GM21723 (cell line): ENCODE measurements at regions not wholly inside any gene's neighbourhood (a gene's known extent, or its start where the extent isn't known, plus 50 kb on each side); places are given as distances from the start of the nearest gene placed in this dataset.

ENCODE experiments used
- ATAC-seq: cut with Tn5 transposase; IDR thresholded peaks from one replicate; pipeline ENCODE4 v1.9.1; 2021; ENCODE audit warnings: mild to moderate bottlenecking, moderate library complexity; ENCODE audit not compliant: unreplicated experiment

DNA sequence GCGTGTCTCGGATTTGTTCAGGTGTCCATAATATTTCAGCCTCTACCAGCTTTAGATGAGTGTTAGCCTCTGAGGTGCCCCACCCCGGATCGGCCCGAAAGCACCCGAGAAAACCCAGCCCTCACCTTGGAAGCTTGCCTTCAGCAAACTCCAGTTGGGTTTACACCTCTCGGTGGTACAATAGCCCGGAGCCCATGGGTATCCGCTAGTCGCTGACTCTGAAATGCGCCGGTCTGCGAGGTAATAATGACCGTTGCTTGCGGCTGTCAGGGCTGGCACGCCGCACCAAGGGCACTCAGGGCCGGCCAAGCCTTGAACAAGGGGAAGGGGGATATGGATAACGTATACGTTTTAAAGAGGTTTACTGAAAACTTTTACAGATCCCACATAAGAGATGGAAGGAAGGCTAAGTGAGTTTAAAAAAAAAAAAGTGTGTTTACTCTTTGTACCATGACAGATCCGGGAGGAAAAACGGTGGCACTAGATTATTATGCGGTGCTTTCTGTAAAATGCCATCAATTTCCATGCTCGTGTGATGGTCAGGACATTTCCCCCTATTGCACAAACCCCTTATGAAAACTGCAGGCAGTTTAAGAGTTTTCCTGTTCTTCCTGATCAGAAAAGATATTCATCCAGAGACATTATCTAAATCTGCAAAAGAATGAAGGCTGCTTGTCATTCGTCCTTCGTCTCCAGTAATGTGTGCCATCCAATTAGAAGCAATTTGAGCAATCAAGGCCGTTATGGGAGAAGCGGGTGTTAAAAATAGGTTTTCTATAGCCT, 124.2 kb downstream of the TMEM161B start:
- ATAC-seq, result no peak

DNA sequence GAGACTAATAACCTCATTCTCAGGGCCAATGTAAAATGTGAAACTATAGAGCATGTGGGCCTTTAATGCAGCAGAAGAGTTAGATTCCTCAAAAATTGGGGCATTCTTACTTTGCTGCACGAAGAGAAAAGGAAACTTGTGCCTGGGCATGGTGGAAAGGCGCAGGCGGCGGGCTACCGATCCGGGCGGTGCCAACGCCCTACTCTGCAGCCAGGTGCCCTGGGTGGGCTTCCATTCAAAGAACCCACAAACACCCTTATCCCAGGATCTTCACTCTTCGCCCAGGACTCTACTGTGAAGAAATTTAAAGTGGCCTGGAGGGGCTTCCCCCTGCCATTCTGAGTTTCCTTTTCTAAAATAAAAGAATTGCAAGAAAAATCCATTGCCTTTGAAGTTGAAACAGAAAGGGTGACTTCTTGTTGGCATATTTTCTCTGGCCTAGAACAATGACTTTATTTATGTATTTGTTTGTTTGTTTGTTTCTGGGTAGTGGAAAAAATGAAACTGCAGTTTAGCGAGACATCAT, 124.9 kb downstream of the TMEM161B start:
- no peak for ATAC-seq

DNA sequence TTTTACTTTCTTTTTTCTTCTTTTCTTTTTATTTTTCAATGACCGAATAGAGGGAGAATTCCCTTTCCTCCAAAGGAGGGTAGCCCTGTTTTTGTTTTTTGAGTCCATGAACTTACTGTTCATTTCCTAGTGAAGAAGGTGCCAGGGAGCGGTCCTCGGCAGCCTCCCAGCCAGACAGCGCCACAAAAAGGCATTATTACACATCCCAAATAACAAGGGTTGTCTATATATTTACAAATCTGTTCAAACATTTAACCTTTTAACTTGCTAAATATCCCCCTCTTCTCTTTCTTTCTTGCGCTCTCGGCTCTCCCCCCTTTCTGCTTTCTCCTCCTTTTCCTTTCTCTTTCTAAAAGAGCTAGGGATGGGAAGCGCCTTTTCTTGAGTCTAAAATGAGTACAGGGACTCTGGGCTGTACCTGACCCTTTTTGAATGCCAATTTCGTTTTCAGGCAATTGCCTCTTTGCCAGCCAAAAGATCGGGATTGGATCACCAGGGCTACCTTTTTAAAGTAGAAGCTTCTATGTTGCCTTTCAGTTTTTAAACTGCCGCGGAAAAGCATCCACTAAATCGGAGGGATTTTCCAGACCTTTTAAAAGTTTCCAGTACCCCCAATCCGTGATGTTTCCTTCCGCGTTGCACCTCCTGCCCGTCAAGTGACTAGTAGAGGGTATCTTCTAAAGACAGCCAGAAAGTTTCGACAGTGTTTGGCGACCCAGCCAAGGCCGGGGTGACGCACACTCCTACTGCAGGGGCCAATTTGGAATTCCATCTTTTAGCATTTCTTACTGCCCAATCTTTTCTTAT, 125.6 kb downstream of the TMEM161B start:
- ATAC-seq, result no peak

DNA sequence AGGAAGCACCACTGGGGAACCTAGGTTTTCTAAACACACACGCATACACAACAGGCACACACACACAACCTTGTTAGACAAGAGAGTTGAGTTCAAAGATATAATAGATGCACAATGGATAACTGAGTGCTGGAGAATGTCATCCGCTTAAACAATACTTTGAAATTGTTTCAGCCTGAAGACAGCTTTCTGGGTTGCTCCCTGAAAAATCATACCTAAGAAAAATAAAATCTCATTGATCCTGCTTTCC, 126.1 kb downstream of the TMEM161B start:
- no peak for ATAC-seq

DNA sequence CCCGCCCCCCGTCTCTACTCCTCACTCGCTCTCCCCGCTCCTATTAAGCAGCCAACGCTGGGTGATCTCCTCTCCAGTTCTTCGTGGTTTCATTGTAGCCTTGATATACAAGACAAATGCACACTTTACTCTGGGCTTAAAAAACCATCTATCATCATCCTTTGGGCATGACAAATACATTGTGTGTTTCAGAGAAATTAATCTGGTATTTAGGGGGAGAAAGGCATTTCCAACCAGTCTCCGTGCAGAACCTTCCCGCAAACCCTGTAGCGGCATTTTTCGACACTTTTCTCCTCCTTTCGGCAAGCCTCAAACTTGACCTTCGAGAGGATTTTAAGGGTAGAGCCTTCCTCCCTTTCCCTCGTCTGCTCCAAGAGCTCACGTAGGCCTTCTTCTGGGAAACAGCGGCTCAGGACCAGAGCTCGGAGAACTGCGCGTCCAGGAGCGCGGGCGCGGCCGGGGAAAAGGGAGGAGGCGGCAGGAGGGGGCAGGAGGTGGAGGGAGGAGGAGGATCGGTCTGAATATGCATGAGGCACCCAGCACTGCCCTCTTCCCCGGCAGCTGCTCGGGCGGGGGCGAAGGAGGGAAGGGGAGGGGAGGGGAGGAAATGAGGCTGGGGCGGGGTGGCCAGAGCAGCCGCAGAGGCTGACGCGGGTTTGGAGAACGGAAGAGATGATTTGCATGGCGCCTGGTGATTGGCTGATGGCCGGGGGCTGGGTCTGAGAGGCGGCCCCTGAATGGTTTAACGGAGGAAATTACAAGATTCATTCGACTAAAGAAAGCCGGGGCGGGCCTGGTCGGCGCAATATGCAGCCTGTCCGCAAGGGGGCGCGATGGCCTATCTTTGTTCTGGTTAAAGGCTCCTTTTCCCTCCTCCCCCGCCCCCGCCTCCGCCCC, 127.5 kb downstream of the TMEM161B start:
- ATAC-seq, result peak; percentile 97

DNA sequence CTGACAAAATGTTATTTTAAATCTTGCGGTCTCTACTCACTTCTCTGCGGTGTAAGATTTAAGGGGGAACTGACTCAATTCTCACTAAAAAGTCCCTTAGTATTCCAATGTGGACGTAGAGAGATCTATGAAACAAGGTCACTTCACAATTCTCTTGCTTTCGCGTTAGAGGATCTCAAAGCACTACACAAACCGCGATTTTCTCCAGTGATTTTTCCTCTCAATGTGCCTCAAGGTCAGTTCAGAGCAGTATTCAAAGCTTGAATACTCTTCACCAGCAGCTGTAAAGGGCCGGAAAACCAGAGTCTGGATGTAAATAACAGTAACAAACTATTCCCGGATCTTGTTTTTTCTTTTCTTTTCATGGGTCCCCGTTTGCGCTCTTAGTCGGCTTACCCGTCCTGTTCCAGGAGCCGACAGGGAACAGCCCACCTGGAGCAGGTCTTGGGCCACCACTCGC, 128.2 kb downstream of the TMEM161B start:
- no peak for ATAC-seq

DNA sequence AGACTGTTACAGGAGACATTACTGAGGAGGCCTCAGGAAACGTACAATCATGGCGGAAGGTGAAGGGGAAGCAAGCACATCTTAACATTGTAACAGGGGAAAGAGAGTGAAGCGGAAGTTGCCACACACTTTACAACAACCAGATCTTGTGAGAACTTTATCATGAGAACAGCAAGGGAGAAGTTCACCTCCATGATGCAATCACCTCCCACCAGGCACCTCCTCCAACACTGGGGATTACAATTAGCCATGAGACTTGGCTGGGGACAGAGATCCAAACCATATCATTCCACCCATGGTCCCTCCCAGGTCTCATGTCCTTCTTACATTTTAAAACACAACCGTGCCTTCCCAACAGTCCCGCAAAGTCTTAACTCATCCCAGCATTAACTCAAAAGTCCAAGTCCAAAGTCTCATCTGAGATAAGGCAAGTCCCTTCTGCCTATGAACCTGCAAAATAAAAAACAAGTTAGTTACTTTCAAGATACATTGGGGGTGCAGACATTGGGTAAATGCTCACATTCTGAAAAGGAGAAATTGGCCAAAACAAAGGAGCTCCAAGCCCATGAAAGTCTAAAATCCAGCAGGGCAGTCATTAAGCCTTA, 138.3 kb downstream of the TMEM161B start:
- no peak for ATAC-seq

DNA sequence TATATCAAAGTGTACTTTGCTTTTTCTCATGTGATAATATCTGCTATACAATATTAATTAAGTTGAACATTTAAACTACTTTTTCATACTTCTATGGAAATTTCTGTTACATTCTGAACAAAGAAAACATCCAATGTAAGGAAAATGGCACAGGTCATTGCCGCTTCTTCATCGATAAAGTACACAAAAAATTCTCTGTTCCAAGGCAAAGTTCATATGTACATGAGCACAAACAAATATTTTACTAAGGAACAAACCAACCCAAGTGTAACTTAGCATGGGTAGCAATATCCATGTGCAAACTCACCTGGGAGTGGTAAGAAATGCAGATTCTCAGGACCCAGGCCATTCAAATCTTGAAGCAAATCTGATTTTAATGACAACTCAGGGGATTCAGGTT, 139.8 kb downstream of the TMEM161B start:
- no peak for ATAC-seq

DNA sequence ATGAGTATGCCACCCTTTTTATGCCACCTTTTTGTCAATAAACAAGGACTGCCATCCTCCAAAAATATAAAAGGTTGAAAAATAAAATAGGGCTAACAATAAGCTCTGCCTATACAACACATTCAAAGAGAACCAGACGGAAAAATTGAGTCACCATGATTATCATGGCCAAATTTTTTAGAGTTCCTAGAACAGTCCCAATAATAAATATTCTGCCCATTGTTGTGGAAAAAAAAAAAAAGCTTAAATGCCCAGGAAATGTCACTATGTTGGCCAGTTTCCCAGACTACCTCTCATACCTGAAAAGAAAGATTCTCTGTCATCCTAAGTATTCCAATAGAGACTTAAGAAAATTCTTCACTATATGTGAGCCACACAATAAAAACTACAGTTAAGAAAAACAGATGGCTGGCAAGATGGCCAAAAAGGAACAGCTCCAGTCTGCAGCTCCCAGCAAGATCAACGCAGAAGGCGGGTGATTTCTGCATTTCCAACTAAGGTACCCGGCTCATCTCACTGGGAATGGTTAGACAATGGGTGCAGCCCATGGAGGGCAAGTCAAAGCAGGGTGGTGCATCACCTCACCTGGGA, 149.0 kb downstream of the TMEM161B start:
- ATAC-seq, result no peak

DNA sequence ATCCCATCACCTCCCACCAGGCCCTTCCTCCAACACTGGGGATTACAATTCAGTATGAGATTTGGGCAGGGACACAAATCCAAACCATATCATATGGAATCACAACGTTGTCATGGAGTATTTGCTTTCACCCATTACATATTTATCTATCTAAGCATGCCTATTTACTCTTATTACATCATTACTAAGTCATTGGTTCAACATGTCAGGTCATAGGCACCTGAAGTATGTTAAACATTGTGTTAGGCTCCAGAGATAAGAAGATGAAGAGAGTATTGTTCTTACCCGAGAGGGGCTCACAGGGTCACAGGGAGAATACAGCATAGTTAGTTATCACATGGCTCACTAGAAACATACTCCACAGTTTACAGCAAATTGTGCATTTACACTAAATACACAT, 150.5 kb downstream of the TMEM161B start:
- ATAC-seq, result no peak

DNA sequence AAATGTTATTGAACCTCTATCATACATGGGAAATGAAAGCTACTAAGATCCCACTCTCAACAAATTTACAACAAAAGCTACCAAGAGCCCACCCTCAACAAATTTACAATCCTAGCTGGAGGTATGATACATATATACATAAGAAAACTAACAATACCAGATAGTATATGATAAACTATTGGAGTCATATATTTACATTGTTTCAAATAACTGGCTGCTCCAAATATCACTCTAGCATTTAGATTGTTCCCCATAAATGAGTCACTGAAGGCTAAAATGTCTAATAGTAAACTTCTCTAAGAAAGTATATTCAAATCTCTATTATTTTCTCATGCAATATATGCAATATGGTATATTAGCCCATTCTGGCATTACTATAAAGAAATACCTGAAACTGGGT, 151.1 kb downstream of the TMEM161B start:
- no peak for ATAC-seq

DNA sequence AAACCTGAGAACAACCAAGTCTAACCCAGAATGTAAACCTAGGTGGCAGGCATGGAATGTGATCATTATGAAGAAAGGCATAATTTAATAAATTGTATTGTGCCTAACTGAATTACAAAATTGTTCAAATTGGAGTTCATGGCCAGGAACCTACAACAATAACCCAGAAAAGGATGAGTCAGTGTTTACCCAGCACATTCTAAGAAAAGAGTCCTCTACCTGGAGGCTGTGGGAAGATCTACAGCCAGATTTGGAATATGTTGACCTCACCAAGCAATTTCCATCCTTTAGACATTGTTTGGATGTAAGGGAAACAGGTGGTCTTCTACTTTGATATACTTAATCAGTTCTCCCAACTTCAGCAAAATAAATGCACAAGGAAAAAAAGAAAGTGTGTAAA, 152.2 kb downstream of the TMEM161B start:
- no peak for ATAC-seq

DNA sequence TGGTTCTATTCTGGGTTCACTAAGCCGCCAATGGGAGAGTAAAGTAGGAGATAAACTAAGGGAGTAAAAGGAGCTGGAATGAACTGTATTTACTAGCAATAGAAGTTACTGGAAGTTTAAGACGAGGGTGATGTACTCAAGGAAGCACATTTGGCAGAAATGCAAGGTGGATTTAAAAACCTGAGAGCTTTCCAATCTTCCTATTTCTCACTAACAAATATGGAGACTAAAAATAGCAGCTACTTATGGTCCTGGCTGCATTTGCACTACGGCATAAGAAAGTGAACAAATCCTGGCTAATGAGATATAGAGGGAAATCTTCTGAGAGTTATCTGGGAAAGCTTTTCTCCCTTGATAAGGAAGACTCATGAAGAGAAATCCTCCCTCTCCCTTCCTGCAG, 153.4 kb downstream of the TMEM161B start:
- ATAC-seq, result no peak

DNA sequence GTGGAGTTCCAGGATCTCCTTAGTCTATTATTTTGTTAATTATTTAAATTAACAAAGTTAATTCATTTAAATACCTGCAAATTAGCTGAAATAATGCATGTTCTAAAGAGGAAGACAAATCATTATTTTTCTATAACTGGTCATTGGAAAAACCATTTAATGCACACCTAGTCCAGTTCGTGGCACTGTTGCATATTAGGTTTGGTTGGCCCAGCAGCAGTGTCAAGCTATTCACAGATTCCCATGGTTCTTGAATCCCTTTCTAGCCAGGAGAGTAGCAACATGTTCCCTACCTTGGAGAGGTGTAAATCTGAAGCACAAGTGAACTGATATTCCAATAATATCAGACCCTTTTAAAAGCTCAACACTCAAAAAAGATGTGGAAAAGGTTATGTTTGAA, 155.2 kb downstream of the TMEM161B start:
- ATAC-seq, result no peak

DNA sequence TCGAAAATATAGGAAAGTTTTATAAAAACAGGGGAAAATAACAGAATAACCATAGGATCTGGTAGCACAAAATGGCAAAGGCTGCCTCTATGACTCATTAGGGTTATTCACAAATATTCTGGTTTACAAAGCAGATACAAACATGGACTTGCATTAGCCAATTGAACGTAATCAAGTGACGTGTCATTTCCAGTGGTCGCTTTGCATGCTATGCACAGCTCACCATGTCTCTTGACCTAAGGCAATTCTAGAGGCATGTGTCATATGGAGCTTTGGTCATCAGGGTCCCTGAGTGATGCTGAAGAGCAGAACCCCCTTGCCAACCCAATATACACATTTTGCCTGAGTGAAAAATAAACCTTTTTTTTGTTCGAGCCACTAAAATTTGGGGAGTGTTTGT, 158.8 kb downstream of the TMEM161B start:
- ATAC-seq, result no peak

DNA sequence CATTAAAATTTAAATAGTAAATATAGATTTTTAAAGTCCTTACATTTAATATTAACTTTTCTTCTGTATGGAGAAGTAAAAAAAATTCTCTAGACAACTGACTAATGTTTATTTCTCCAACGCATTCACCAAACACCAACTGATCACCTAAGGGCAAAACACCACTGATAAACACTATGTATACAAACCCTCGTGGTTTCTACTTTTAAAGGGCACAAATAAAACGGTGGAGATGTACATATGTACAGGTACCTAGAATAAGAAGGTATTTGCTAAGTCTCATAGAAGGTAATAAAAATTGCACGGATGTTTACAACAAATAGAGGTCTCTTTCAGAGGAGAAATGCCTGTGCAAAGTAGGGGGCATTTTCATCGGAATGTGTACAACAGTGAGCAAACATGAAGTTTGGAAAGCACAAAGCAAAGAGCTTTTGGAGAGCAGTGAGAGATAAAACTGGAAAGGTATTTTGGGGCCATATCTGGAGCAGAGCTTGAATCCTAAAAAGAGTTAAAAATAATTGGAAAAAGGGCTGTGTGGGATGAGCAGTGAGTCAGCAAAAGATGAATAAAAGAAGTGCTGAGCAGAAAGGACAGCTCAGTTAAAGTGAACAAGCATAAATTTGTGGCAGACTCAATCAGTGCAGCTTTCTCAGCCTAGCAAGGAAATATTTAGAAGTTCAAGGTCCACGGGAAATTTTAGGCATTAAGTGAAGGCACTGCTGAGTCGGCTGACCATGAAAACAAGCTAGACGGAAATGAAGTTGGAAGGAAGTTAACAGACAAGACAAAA, 160.0 kb downstream of the TMEM161B start:
- ATAC-seq, result no peak

DNA sequence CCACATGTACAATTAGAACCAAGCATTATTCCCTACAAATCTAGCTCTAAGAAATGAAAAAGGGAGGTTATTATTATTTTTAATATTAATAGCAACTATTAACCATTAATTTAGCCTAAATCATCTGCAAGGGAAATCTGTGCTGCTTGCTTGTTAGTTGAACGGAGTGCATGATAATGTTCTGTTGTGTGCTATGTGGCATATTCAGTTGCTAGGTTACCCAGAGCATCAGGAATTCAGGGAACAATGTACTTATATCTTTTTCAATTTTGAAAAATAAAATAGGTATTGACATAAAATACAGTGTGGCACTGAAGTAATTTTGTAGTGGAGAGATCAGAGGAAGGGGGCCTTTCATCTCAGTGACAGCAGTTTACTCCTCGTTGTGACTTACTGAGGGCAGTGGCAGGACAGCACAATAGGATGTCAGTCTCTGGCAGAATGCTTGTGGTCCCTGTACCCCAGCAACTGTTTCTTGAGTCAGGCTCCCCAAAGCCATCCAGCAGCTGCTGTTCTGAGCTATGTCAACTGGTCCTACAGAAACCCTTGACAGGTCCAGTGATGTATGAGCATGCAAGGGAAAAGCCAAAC, 173.6 kb downstream of the TMEM161B start:
- ATAC-seq, result no peak

DNA sequence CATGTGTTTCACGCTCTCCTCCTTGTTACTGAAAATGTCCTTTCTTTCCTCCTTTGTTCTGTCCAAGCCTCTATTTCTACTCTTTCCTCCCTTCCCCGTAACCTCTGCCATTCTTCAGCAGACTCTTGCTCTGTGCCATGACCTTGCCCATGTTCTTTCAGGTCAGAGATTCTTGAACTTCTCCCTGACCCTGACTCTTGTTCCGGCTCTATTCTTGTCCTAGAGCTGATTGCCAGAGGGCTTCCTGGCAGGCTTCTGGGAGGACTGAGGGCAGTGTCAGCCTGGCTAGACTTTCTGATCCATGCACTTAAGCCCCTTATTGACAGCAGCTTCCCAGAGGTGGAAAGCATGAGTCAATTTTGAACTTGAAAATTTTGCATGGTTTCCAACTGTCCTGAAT, 174.2 kb downstream of the TMEM161B start:
- no peak for ATAC-seq

DNA sequence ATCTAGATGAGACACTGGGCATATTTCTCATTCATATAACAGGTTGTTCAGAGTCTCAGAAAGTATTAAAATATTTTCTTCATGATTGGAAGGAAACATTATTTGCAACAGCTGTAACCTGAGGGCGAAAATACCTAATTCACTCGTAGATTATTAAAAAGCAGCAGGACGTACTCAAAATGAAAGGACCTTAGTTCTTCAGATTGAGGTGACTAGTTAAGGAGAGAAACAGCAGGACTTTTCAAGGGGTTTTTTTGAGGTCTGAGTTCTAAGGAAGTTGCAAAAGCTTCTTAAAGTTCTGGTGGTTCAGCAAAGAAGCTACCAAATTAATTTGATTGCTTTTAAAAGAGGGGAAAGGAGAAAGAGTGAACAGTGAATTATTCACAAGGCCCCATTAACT, 174.9 kb downstream of the TMEM161B start:
- ATAC-seq, result no peak
